ENCODE measurements at regions not wholly inside any gene's neighbourhood (a gene's known extent, or its start where the extent isn't known, plus 50 kb on each side); places are given as distances from the start of the nearest gene placed in this dataset.

DNA sequence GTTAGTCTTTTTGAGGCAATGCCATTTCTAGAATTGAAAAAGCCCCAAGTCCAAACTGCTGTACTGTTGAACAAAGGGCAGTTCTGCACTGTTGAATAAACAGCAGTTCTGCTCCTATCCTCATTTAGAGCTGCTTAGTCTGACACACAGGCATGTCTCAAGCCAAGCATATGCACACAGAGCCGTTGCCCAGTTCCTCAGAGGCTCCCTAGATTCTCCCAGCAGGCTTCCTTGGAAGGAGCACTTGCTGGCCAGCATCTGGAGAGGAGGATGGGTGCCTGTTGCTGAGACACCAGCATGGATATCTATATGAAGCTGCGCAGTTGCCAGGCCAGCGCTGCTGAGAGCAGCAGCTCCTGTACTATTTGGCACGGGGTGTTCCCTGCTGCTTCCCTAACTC lies 138.3 kb upstream of the USP38 start:
- Histone ChIP-seq H4K91ac (ENCODE audit: insufficient read length, low read depth, low read length) (no peak overlapping the region), H3K4me1 (ENCODE audit: insufficient read depth, low read length) (no peaks in the 10 kb centered on the region), H3T11ph (ENCODE audit: low read length) (no peak overlapping the region), H4K20me1 (ENCODE audit: control insufficient read depth, insufficient read depth, insufficient read length) (no peaks in the 10 kb centered on the region), H2BK5ac (ENCODE audit: insufficient read length, low read length) (no peak overlapping the region), H4K8ac (replicated peaks; ENCODE audit: insufficient read length, low read depth, low read length) (no peak overlapping the region), H4K5ac (ENCODE audit: insufficient read length, low read depth, low read length) (no peak overlapping the region), H3K56ac (ENCODE audit: insufficient read length, low read depth, low read length) (no peak overlapping the region), H2BK12ac (ENCODE audit: insufficient read length, low read depth, low read length) (no peak overlapping the region), H2AFZ (ENCODE audit: low read length) (no peak overlapping the region), H3K9me3 (ENCODE audit: control insufficient read depth, low read depth, low read length) (no peaks in the 10 kb centered on the region), H2BK20ac (ENCODE audit: low read depth, low read length, poor library complexity, severe bottlenecking) (no peak overlapping the region), H3K14ac (ENCODE audit: insufficient read depth, low read length) (no peak overlapping the region), H3K27ac (ENCODE audit: insufficient read length, low read depth, low read length) (no peak overlapping the region), H3K27me3 (ENCODE audit: insufficient read depth, low read length) (no peaks in the 10 kb centered on the region), H3K23me2 (ENCODE audit: insufficient read length, low read depth, low read length, poor library complexity, severe bottlenecking) (no peaks in the 10 kb centered on the region), H2BK15ac (ENCODE audit: low read depth, low read length) (no peak overlapping the region), H3K4me2 (ENCODE audit: insufficient read depth, insufficient read length, low read length) (no peak overlapping the region), H3K79me1 (ENCODE audit: insufficient read depth, low read depth, low read length, poor library complexity, severe bottlenecking) (no peaks in the 10 kb centered on the region), H3K18ac (ENCODE audit: insufficient read length, low read depth, low read length) (no peak overlapping the region), H3K23ac (ENCODE audit: insufficient read length, low read depth, low read length) (no peak overlapping the region), H3K9ac (ENCODE audit: extremely low read depth, insufficient read length, low read length) (no peak overlapping the region), H2BK120ac (ENCODE audit: low read depth, low read length, poor library complexity, severe bottlenecking) (no peak overlapping the region), H3K4ac (ENCODE audit: low read depth, low read length) (no peak overlapping the region), H3K79me2 (ENCODE audit: insufficient read depth, low read length) (no peaks in the 10 kb centered on the region), H2AK5ac (ENCODE audit: insufficient read length, low read length) (no peak overlapping the region)
- WGBS (ENCODE audit: extremely low coverage, insufficient read length, low lambda C conversion rate): no CpG with 5 or more reads among the region's 4 CpGs
- DNase-seq: no peak
- H3K27ac Mint-ChIP-seq: no peak overlapping the region
- TF ChIP-seq, protein P1, sequence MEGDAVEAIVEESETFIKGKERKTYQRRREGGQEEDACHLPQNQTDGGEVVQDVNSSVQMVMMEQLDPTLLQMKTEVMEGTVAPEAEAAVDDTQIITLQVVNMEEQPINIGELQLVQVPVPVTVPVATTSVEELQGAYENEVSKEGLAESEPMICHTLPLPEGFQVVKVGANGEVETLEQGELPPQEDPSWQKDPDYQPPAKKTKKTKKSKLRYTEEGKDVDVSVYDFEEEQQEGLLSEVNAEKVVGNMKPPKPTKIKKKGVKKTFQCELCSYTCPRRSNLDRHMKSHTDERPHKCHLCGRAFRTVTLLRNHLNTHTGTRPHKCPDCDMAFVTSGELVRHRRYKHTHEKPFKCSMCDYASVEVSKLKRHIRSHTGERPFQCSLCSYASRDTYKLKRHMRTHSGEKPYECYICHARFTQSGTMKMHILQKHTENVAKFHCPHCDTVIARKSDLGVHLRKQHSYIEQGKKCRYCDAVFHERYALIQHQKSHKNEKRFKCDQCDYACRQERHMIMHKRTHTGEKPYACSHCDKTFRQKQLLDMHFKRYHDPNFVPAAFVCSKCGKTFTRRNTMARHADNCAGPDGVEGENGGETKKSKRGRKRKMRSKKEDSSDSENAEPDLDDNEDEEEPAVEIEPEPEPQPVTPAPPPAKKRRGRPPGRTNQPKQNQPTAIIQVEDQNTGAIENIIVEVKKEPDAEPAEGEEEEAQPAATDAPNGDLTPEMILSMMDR (conservative IDR thresholded peaks at IDR 0.05): no peak
- H3K4me1 Mint-ChIP-seq: no peaks in the 10 kb centered on the region
- no peaks in the 10 kb centered on the region for H3K27me3 Mint-ChIP-seq (ENCODE audit: low read depth)
- no peak overlapping the region for H3K4me3 Mint-ChIP-seq
- H3K36me3 Mint-ChIP-seq (ENCODE audit: insufficient read depth in 1 of 3, low read depth in 3 of 3): no peaks in the 10 kb centered on the region
- no peaks in the 10 kb centered on the region; a peak in 1 of 5 replicates for H3K9me3 Mint-ChIP-seq

Data from H9 (cell line).